Glutamatergic neuron (in vitro differentiated cells): ENCODE measurements at regions not wholly inside any gene's neighbourhood (a gene's known extent, or its start where the extent isn't known, plus 50 kb on each side); places are given as distances from the start of the nearest gene placed in this dataset.

Experiments used
- DNase-seq: peaks from one replicate; pipeline ENCODE4 v3.0.0; 2022
- H3K27ac Mint-ChIP-seq: one replicate; pipeline ENCODE4 v1.8.0; 2020; ENCODE audit warnings: mild to moderate bottlenecking, mixed read lengths, inconsistent platforms; ENCODE audit not compliant: unreplicated experiment
- H3K27me3 Mint-ChIP-seq: one replicate; pipeline ENCODE4 v1.8.0; 2020; ENCODE audit warnings: mild to moderate bottlenecking, moderate library complexity, mixed read lengths, inconsistent platforms; ENCODE audit not compliant: unreplicated experiment
- H3K36me3 Mint-ChIP-seq: one replicate; pipeline ENCODE4 v1.8.0; 2020; ENCODE audit warnings: mild to moderate bottlenecking, mixed read lengths, inconsistent platforms; ENCODE audit not compliant: unreplicated experiment
- H3K4me1 Mint-ChIP-seq: one replicate; pipeline ENCODE4 v1.8.0; 2020; ENCODE audit warnings: mild to moderate bottlenecking, low read depth, mixed read lengths, inconsistent platforms; ENCODE audit not compliant: unreplicated experiment
- H3K4me3 Mint-ChIP-seq: one replicate; pipeline ENCODE4 v1.8.0; 2020; ENCODE audit warnings: mild to moderate bottlenecking, mixed read lengths, inconsistent platforms; ENCODE audit not compliant: unreplicated experiment
- H3K9me3 Mint-ChIP-seq: one replicate; pipeline ENCODE4 v1.8.0; 2020; ENCODE audit warnings: mild to moderate bottlenecking, moderate library complexity, mixed read lengths, inconsistent platforms; ENCODE audit not compliant: unreplicated experiment
- CTCF ChIP-seq: fragments of 200-600 bp; sonication (generic); IDR thresholded peaks from one replicate; pipeline ENCODE4 v1.5.0; 2021; ENCODE audit not compliant: partially characterized antibody, unreplicated experiment

GRCh38 chr12:125606312-125606711 is 541.1 kb downstream of the AACS start:
- H3K27ac Mint-ChIP-seq = no peak overlapping the region
- no peak for DNase-seq
- H3K9me3 Mint-ChIP-seq = no peaks in the 10 kb centered on the region
- H3K4me1 Mint-ChIP-seq = no peaks in the 10 kb centered on the region
- H3K36me3 Mint-ChIP-seq = no peaks in the 10 kb centered on the region
- no peak overlapping the region for H3K4me3 Mint-ChIP-seq
- TF ChIP-seq CTCF = no peak
- H3K27me3 Mint-ChIP-seq = no peaks in the 10 kb centered on the region

GRCh38 chr12:125610292-125610691 is 545.1 kb downstream of the AACS start:
- Mint-ChIP-seq H3K4me1 (no peaks in the 10 kb centered on the region), H3K9me3 (no peaks in the 10 kb centered on the region), H3K4me3 (no peak overlapping the region), H3K27ac (no peak overlapping the region), H3K27me3 (no peaks in the 10 kb centered on the region), H3K36me3 (no peaks in the 10 kb centered on the region)
- TF ChIP-seq CTCF = no peak
- no peak for DNase-seq

- Mint-ChIP-seq H3K27ac (no peak overlapping the region), H3K9me3 (no peaks in the 10 kb centered on the region), H3K36me3 (no peaks in the 10 kb centered on the region), H3K27me3 (no peaks in the 10 kb centered on the region), H3K4me3 (no peak overlapping the region), H3K4me1 (no peaks in the 10 kb centered on the region)
- no peak for TF ChIP-seq CTCF
- no peak for DNase-seq
These were observed 545.7 kb downstream of the AACS start for GRCh38 chr12:125610971-125611370.

GRCh38 chr12:125614058-125614457 is 548.8 kb downstream of the AACS start:
- Mint-ChIP-seq H3K27ac (no peak overlapping the region), H3K4me1 (no peaks in the 10 kb centered on the region), H3K36me3 (no peaks in the 10 kb centered on the region), H3K4me3 (no peak overlapping the region), H3K9me3 (no peaks in the 10 kb centered on the region), H3K27me3 (no peaks in the 10 kb centered on the region)
- no peak for DNase-seq
- TF ChIP-seq CTCF = no peak

- Mint-ChIP-seq H3K27me3 (no peaks in the 10 kb centered on the region), H3K4me1 (no peaks in the 10 kb centered on the region), H3K27ac (no peak overlapping the region), H3K4me3 (no peak overlapping the region), H3K36me3 (no peaks in the 10 kb centered on the region), H3K9me3 (no peaks in the 10 kb centered on the region)
- TF ChIP-seq CTCF = no peak
- no peak for DNase-seq
These were observed 554.5 kb downstream of the AACS start for GRCh38 chr12:125619723-125620122.
